IMR-90 (cell line): ENCODE measurements at regions not wholly inside any gene's neighbourhood (a gene's known extent, or its start where the extent isn't known, plus 50 kb on each side); places are given as distances from the start of the nearest gene placed in this dataset.

ENCODE experiments used
- ATAC-seq: fragments of 200-7000 bp; cut with Tn5 transposase; 2 replicates; pipeline ENCODE4 v1.9.1; 2020; ENCODE audit warnings: low read depth, mild to moderate bottlenecking, moderate library complexity
- BruUV-seq: library from RNA; stranded (reverse); fragments of 400-500 nt; replicated peaks from 2 replicates; lab custom pipeline; 2021; lab: Mats Ljungman, UMichigan
- CTCF ChIA-PET: fragments of 300-600 bp; formaldehyde crosslinking; extraction: SDS; loops from one replicate; lab custom pipeline; 2021; ENCODE audit warnings: antibody characterized with exemption; lab: Yijun Ruan, JAX
- POLR2A ChIA-PET: fragments of 300-600 bp; sonication (Branson Sonifier 250); formaldehyde crosslinking; loops from one replicate; lab custom pipeline; 2022; ENCODE audit warnings: antibody characterized with exemption; ENCODE audit not compliant: unreplicated experiment; lab: Charles Lee
- DNase-seq: peaks from one replicate; pipeline ENCODE4 v3.0.0; 2013
- H2AFZ ChIP-seq: replicated peaks from 2 replicates; pipeline ENCODE3; 2013; ENCODE audit warnings: low read length, mild to moderate bottlenecking; ENCODE audit not compliant: poor library complexity
- H2AK5ac ChIP-seq: 2 replicates; pipeline ENCODE4 v1.6.1; 2013; ENCODE audit warnings: low read depth, low read length, inconsistent platforms
- H2AK9ac ChIP-seq: replicated peaks from 2 replicates; pipeline ENCODE3; 2013; ENCODE audit warnings: mild to moderate bottlenecking, low read depth, low read length, moderate library complexity; ENCODE audit not compliant: poor library complexity
- H2BK120ac ChIP-seq: 2 replicates; pipeline ENCODE4 v1.6.1; 2013; ENCODE audit warnings: low read depth, low read length, inconsistent platforms
- H2BK15ac ChIP-seq: 3 replicates; pipeline ENCODE4 v1.6.1; 2013; ENCODE audit warnings: low read depth, low read length, inconsistent platforms
- H2BK20ac ChIP-seq: 2 replicates; pipeline ENCODE4 v1.6.1; 2013; ENCODE audit warnings: low read depth, mild to moderate bottlenecking, inconsistent platforms, low read length, moderate library complexity
- H2BK5ac ChIP-seq: 2 replicates; pipeline ENCODE4 v1.6.1; 2013; ENCODE audit warnings: mild to moderate bottlenecking, low read depth, low read length, inconsistent platforms; ENCODE audit not compliant: poor library complexity, severe bottlenecking
- H3K14ac ChIP-seq: replicated peaks from 2 replicates; pipeline ENCODE4 v1.6.1; 2013; ENCODE audit warnings: low read depth, low read length, inconsistent platforms
- H3K18ac ChIP-seq: 2 replicates; pipeline ENCODE4 v1.6.1; 2013; ENCODE audit warnings: low read depth, low read length, control low read depth
- H3K23ac ChIP-seq: 2 replicates; pipeline ENCODE4 v1.6.1; 2013; ENCODE audit warnings: low read depth, low read length, inconsistent platforms
- H3K27ac ChIP-seq: 2 replicates; pipeline ENCODE4 v1.5.1; 2013; ENCODE audit warnings: mild to moderate bottlenecking, control low read depth, low read length; ENCODE audit not compliant: insufficient read depth
- H3K27me3 ChIP-seq: 2 replicates; pipeline ENCODE4 v1.6.1; 2013; ENCODE audit warnings: low read length; ENCODE audit not compliant: control insufficient read depth, insufficient read depth
- H3K36me3 ChIP-seq: 2 replicates; pipeline ENCODE4 v1.6.1; 2013; ENCODE audit warnings: low read length, mixed read lengths; ENCODE audit not compliant: control insufficient read depth, insufficient read depth
- H3K4ac ChIP-seq: 2 replicates; pipeline ENCODE4 v1.6.1; 2013; ENCODE audit warnings: low read depth, low read length, inconsistent platforms
- H3K4me1 ChIP-seq: 2 replicates; pipeline ENCODE4 v1.6.1; 2013; ENCODE audit warnings: low read length, mixed read lengths; ENCODE audit not compliant: control insufficient read depth, insufficient read depth
- H3K4me2 ChIP-seq: 2 replicates; pipeline ENCODE4 v1.6.1; 2013; ENCODE audit warnings: low read depth, mild to moderate bottlenecking, control low read depth, low read length, moderate library complexity
- H3K4me3 ChIP-seq: 2 replicates; pipeline ENCODE4 v1.5.1; 2013; ENCODE audit warnings: low read depth, mild to moderate bottlenecking, control low read depth, low read length, moderate library complexity; ENCODE audit not compliant: insufficient read depth
- H3K56ac ChIP-seq: 2 replicates; pipeline ENCODE4 v1.6.1; 2013; ENCODE audit warnings: low read length, inconsistent platforms; ENCODE audit not compliant: insufficient read depth; ENCODE audit errors: extremely low read depth
- H3K79me1 ChIP-seq, 2 experiments: 2 replicates each; pipeline ENCODE4 v1.6.1; 2013; ENCODE audit warnings: low read length in 2 of 2, inconsistent platforms in 1 of 2, low read depth in 1 of 2
- H3K9ac ChIP-seq: 2 replicates; pipeline ENCODE4 v1.6.1; 2013; ENCODE audit warnings: low read depth, low read length, control low read depth
- H3K9me1 ChIP-seq: 2 replicates; pipeline ENCODE4 v1.6.1; 2013; ENCODE audit warnings: low read length, inconsistent platforms; ENCODE audit not compliant: insufficient read depth
- H3K9me3 ChIP-seq: 2 replicates; pipeline ENCODE4 v1.6.1; 2013; ENCODE audit warnings: low read length; ENCODE audit not compliant: control insufficient read depth, insufficient read depth
- H4K20me1 ChIP-seq: 2 replicates; pipeline ENCODE4 v1.6.1; 2013; ENCODE audit warnings: low read length, inconsistent platforms; ENCODE audit not compliant: insufficient read depth
- H4K5ac ChIP-seq: 2 replicates; pipeline ENCODE4 v1.6.1; 2013; ENCODE audit warnings: mild to moderate bottlenecking, low read depth, low read length, control low read depth
- H4K8ac ChIP-seq, 2 experiments: 2 replicates each; pipeline ENCODE4 v1.6.1; 2013; ENCODE audit warnings: low read depth in 2 of 2, low read length in 2 of 2, control low read depth in 1 of 2, inconsistent platforms in 1 of 2
- H4K91ac ChIP-seq: 2 replicates; pipeline ENCODE4 v1.6.1; 2013; ENCODE audit warnings: low read depth, low read length, inconsistent platforms; ENCODE audit not compliant: insufficient read depth
- BHLHE40 ChIP-seq: fragments of 150-350 bp; IDR thresholded peaks from 2 replicates; pipeline ENCODE4 v1.6.1; 2016; ENCODE audit warnings: mild to moderate bottlenecking, low read depth, low read length
- CEBPB ChIP-seq: IDR thresholded peaks from 2 replicates; pipeline ENCODE4 v1.6.1; 2012; ENCODE audit warnings: low read depth, low read length, improper control_type of control experiment
- MAFK ChIP-seq: IDR thresholded peaks from 2 replicates; pipeline ENCODE4 v1.6.1; 2012; ENCODE audit warnings: low read depth, low read length, improper control_type of control experiment
- MAZ ChIP-seq: IDR thresholded peaks from 2 replicates; pipeline ENCODE4 v1.6.1; 2012; ENCODE audit warnings: low read depth, mild to moderate bottlenecking, low read length, improper control_type of control experiment, moderate library complexity, borderline replicate concordance
- MXI1 ChIP-seq: IDR thresholded peaks from 2 replicates; pipeline ENCODE4 v1.6.1; 2012; ENCODE audit warnings: low read depth, mild to moderate bottlenecking, low read length, moderate library complexity, borderline replicate concordance
- NFE2L2 ChIP-seq: fragments of 150-350 bp; IDR thresholded peaks from 2 replicates; pipeline ENCODE4 v1.6.1; 2016; ENCODE audit warnings: low read depth, mild to moderate bottlenecking, low read length
- RAD21 ChIP-seq: IDR thresholded peaks from 2 replicates; pipeline ENCODE4 v1.6.1; 2012; ENCODE audit warnings: low read length, improper control_type of control experiment
- RCOR1 ChIP-seq: IDR thresholded peaks from 2 replicates; pipeline ENCODE4 v1.6.1; 2012; ENCODE audit warnings: mild to moderate bottlenecking, low read length, improper control_type of control experiment; ENCODE audit not compliant: insufficient replicate concordance
- RFX5 ChIP-seq: IDR thresholded peaks from 2 replicates; pipeline ENCODE4 v1.8.0; 2012; ENCODE audit warnings: low read depth, mild to moderate bottlenecking, low read length, moderate library complexity
- SMC3 ChIP-seq: fragments of 150-350 bp; IDR thresholded peaks from 2 replicates; pipeline ENCODE4 v1.6.1; 2016; ENCODE audit warnings: low read depth, mild to moderate bottlenecking, antibody characterized with exemption, low read length, moderate library complexity
- WGBS, 2 experiments: methylation state at CpG; one replicate each; pipeline versions ENCODE4 v1.1.5 to v1.1.7; 2013; ENCODE audit warnings: missing lambda C conversion rate in 2 of 2; ENCODE audit not compliant: insufficient read length in 1 of 2; ENCODE audit errors: extremely low coverage in 2 of 2; 5-methylcytosine and 5-hydroxymethylcytosine counted together
- dilution Hi-C: fragments of 300-500 bp; cut with HindIII; formaldehyde crosslinking; loops from one replicate; pipeline ENCODE4 v1.14.3; 2018; ENCODE audit warnings: low sequenced_read_pairs; ENCODE audit not compliant: unreplicated experiment
- in situ Hi-C: fragments of 300-500 bp; cut with MboI; formaldehyde crosslinking; loops from 3 replicates; pipeline ENCODE4 v1.14.3; 2019; ENCODE audit warnings: low sequenced_read_pairs, inconsistent platforms, mixed read lengths
- intact Hi-C: fragments of 100-400 bp; cut with micrococcal nuclease; formaldehyde crosslinking; loops from 2 replicates; pipeline ENCODE4 v1.10.0; 2022
- TF ChIP-seq, protein P1 (sequence below): fragments of 150-350 bp; IDR thresholded peaks from 2 replicates; pipeline ENCODE4 v1.6.1; 2016; ENCODE audit warnings: low read depth, mild to moderate bottlenecking, low read length, moderate library complexity, borderline replicate concordance

DNA sequence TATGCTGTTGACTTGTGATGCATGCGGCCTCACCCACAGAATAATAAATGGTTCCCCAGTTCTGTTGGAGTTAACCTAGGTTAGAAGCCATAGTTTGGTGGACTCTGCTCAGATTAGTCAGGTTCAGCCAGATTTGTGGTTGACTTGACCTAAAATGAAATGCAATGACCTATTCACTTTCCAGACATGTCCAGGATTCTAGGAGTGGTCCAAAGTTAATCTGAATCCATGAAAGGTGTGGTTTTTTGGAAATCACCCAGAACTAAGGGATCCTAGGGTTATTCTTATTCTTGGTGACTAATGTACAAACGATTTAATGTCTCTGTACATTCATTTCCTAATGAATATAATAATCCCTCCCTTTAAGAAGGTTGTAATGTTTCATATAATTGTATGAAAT, 88.9 kb upstream of the RBBP8 start:
- no peak for ATAC-seq
- Histone ChIP-seq H3K27ac (no peak overlapping the region), H2BK15ac (peak overlapping the region; percentile 15; the same call in 1 of the 3 replicates), H3K14ac (no peak overlapping the region), H4K20me1 (no peaks in the 10 kb centered on the region), H2AFZ (no peak overlapping the region), H3K4me1 (peaks cover 15% of the 10 kb centered on the region), H3K9me1 (peaks cover 9% of the 10 kb centered on the region; the same call in 1 of the 2 replicates), H3K4ac (no peak overlapping the region), H3K36me3 (no peaks in the 10 kb centered on the region), H3K18ac (no peak overlapping the region), H2AK5ac (no peak overlapping the region), H2BK20ac (no peak overlapping the region), H3K23ac (no peak overlapping the region), H4K8ac (no peak overlapping the region), H3K4me2 (no peak overlapping the region), H3K9ac (no peak overlapping the region), H2BK120ac (peak overlapping the region; percentile 1; the same call in 1 of the 2 replicates), H2AK9ac (no peak overlapping the region), H3K79me1 (no peaks in the 10 kb centered on the region), H3K4me3 (no peak overlapping the region), H2BK5ac (no peak overlapping the region), H4K91ac (no peak overlapping the region), H3K27me3 (no peaks in the 10 kb centered on the region), H4K5ac (no peak overlapping the region), H3K56ac (no peak overlapping the region), H3K9me3 (no peaks in the 10 kb centered on the region)
- in situ Hi-C loops (no loop called here), intact Hi-C loops (no loop called here), dilution Hi-C loops (no loop called here)
- no peak for DNase-seq
- BruUV-seq, result no TSS peak
- WGBS, 2 experiments, result no CpG with 5 or more reads among the region's 2 CpGs
- CTCF ChIA-PET, result no interaction called here
- POLR2A ChIA-PET, result no interaction called here
- no peak for TF ChIP-seq RCOR1
- no peak for TF ChIP-seq RFX5
- TF ChIP-seq, protein P1, sequence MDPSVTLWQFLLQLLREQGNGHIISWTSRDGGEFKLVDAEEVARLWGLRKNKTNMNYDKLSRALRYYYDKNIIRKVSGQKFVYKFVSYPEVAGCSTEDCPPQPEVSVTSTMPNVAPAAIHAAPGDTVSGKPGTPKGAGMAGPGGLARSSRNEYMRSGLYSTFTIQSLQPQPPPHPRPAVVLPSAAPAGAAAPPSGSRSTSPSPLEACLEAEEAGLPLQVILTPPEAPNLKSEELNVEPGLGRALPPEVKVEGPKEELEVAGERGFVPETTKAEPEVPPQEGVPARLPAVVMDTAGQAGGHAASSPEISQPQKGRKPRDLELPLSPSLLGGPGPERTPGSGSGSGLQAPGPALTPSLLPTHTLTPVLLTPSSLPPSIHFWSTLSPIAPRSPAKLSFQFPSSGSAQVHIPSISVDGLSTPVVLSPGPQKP, result no peak
- TF ChIP-seq MAZ, result no peak
- no peak for TF ChIP-seq SMC3
- no peak for TF ChIP-seq CEBPB
- no peak for TF ChIP-seq RAD21
- TF ChIP-seq MXI1, result no peak
- no peak for TF ChIP-seq MAFK
- no peak for TF ChIP-seq NFE2L2
- no peak for TF ChIP-seq BHLHE40
